Kidney capillary endothelial cell (primary cell): ENCODE measurements at regions not wholly inside any gene's neighbourhood (a gene's known extent, or its start where the extent isn't known, plus 50 kb on each side); places are given as distances from the start of the nearest gene placed in this dataset.

Experiments used
- DNase-seq: peaks from one replicate; pipeline ENCODE4 v3.0.0-alpha.2; 2018; ENCODE audit warnings: low spot score

GRCh38 chr7:52021343-52021742 lies 704.7 kb upstream of the COBL start:
- DNase-seq, result no peak

- DNase-seq, result no peak
These were observed 702.1 kb upstream of the COBL start for GRCh38 chr7:52018680-52019054.

GRCh38 chr7:52017802-52018679 lies 701.4 kb upstream of the COBL start:
- peak; percentile 9 for DNase-seq

GRCh38 chr7:52009181-52009580 lies 692.6 kb upstream of the COBL start:
- no peak for DNase-seq

- no peak for DNase-seq
These were observed 690.1 kb upstream of the COBL start for GRCh38 chr7:52006674-52007073.

GRCh38 chr7:52005613-52006012 lies 689.0 kb upstream of the COBL start:
- DNase-seq, result no peak

- no peak for DNase-seq
These were observed 679.1 kb upstream of the COBL start for GRCh38 chr7:51995596-51996179.

- DNase-seq, result no peak
These were observed 666.0 kb upstream of the COBL start for GRCh38 chr7:51982653-51983052.

GRCh38 chr7:51980812-51981211 lies 664.2 kb upstream of the COBL start:
- DNase-seq, result no peak

GRCh38 chr7:51980313-51980712 lies 663.7 kb upstream of the COBL start:
- no peak for DNase-seq

- DNase-seq, result no peak
These were observed 661.3 kb upstream of the COBL start for GRCh38 chr7:51977913-51978312.

- DNase-seq, result no peak
These were observed 657.3 kb upstream of the COBL start for GRCh38 chr7:51973939-51974338.

- no peak for DNase-seq
These were observed 656.5 kb upstream of the COBL start for GRCh38 chr7:51973071-51973470.

GRCh38 chr7:51970961-51971665 lies 654.5 kb upstream of the COBL start:
- DNase-seq, result no peak

- DNase-seq, result no peak
These were observed 651.9 kb upstream of the COBL start for GRCh38 chr7:51968461-51968860.

- DNase-seq, result no peak
These were observed 648.8 kb upstream of the COBL start for GRCh38 chr7:51965454-51965853.

- no peak for DNase-seq
These were observed 645.2 kb upstream of the COBL start for GRCh38 chr7:51961804-51962203.

GRCh38 chr7:51950813-51951212 lies 634.2 kb upstream of the COBL start:
- no peak for DNase-seq

GRCh38 chr7:51949726-51950644 lies 633.4 kb upstream of the COBL start:
- DNase-seq, result no peak

GRCh38 chr7:51930834-51931233 lies 614.2 kb upstream of the COBL start:
- no peak for DNase-seq

- no peak for DNase-seq
These were observed 613.2 kb upstream of the COBL start for GRCh38 chr7:51929818-51930217.

GRCh38 chr7:51927738-51928137 lies 611.1 kb upstream of the COBL start:
- DNase-seq, result no peak
